GM15510 (cell line): ENCODE measurements at regions not wholly inside any gene's neighbourhood (a gene's known extent, or its start where the extent isn't known, plus 50 kb on each side); places are given as distances from the start of the nearest gene placed in this dataset.

Experiments used
- POLR2A ChIP-seq: IDR thresholded peaks from 3 replicates; pipeline ENCODE4 v1.6.1; 2011; ENCODE audit warnings: borderline replicate concordance; ENCODE audit not compliant: insufficient read length; ENCODE audit errors: extremely low read depth

DNA sequence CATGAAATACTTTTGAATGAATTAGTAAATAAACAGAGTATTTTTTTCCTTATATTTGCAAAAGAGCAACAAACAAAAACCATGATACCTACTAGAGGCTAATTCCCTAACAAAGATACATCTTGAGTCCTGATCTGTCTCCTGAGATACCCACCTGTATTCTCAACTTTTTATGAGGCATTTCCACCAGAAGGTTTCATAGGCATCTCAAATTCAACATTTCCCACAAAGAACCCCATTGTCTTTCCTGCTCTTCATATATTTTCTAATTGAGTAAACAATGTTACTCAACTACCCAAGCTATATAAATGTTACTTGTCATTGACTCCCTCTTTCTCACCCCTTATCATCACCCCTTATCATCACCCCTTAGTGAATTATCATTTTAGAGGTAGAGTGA, 119.4 kb upstream of the RAI14 start:
- no peak for TF ChIP-seq POLR2A

DNA sequence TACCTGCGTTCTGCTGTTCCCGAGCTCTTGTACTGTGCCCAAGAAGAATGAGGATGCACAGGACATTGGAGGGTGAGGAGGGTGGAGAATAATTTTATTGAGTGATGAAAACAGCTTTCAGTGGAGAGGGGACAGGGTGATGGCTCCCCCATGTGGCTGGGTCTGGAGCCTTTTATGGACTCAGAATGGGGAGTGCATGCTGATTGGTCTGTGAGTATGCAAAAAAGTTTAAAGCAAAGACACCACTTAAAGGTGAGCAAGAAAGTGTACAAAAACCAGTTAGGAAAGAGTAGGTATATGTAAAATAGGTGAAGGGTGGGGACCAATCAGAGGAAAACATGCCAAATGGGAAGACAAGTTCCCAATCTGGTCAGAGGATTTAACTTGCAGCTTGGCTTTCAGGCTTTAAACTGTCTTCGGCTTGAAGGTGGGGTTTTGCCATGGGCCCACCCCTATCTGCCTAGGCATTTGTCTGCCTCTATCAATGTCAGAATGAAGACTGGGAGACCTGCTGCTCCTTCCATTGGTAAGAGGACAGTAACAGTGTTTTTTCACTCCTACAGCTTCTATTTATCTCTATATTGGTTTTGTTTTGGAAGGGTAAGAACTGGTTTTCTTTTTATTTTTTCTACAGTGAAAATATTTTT, 118.0 kb upstream of the RAI14 start:
- no peak for TF ChIP-seq POLR2A

DNA sequence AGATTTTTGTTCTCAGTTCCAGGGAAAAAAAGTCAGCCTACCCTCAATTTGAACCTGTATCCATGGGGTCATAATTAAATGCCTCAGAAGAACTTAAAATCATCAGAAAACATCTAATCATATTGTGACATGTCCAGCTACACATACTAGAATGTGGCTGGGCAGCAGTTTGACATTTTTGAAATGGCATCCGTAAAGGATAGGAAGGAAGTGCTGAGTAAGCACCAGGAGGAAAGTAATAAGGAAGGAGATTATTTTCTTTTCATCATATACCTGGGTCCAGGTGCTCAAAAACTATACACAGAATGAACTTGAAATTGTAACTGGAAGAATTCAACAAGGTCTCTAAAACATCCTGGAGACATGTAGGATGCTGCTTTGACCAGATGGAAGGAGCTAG, 116.9 kb upstream of the RAI14 start:
- no peak for TF ChIP-seq POLR2A

DNA sequence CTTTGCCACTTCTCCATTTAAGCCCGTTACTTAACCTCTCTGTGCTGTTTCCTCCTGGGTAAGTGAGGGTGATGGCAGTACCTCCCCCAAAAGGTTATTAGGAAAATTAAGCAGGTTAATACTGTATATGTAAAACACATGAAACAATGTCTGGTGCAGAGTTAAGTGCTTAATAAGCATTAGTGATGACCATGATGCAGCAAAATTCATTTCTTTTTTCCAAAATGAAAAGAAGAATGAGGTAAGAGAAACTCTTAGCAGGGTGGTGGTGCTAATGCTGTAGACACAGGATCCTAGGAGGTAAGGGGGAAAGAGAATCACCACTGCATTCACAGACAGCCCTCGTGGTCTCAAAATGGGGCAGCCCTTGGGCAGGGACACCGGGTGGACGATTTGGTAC, 115.1 kb upstream of the RAI14 start:
- TF ChIP-seq POLR2A: no peak

DNA sequence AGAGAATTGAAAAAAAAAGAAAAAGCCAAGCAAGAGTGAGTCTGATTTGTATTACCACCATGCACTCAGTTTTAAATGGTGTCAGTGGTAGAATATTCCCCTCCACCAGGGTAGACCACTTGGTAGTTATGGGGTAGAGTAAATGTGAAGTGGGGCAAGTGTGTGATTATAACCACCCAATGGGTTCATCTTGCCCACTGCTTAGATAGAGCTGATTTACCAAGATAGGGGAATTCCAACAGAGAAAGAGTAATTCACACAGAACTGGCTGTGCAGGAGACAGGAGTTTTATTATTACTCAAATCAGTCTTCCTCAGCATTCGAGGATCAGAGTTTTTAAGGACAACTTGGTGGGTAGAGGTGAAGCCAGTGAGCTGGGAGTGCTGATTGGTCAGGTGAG, 113.3 kb upstream of the RAI14 start:
- no peak for TF ChIP-seq POLR2A

DNA sequence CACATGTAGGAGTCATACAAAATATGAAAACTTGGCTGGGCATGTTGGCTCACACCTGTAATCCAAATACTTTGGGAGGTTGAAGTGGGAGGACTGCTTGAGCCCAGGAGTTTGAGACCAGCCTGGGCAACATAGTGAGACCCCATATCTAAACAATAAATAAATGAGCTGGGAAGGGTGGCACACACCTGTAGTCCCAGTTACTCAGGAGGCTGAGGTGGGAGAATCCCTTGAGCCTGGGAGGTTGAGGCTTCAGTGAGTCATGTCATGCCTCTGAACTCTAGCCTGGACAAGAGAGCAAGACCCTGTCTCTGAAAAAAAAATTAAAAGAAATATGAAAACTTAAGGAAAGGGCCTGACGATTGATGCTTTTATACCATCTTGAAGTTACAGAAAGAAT, 112.4 kb upstream of the RAI14 start:
- no peak for TF ChIP-seq POLR2A

DNA sequence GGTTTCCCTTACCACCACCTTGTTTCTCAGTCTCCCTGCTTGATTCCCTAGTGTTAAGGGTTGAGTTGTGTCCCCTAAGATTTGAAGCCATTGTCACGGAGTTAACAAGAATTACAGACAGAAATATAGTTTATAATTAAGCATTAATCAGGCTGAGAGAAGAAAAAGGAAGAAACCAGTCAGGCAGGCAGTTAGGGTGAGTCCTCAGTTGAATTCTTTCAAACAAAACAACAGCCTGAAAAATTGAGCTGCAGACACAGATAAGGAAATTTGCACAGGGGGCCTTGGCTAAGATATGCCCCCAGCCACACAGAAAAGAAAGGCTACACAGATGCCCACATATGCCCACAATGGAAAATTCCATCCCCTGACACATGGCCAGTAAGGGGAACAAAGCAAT, 111.7 kb upstream of the RAI14 start:
- TF ChIP-seq POLR2A: no peak

DNA sequence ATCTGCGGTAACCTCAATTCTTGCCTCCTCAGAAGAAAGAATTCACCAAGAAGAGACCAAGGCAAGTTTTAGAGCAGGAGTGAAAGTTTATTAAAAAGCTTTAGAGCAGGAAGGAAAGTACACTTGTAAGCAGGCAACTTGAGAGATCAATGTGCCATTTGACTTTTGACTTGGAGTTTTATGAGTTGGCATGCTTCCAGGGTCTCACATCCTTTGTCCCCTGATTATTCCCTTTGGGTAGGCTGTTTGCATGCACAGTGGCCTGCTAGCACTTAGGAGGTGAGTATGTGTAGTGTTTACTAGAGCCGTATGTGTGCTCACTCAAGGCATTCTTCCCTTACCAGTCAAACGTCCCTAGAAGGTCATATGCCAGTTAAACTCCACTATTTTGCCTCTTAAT, 111.0 kb upstream of the RAI14 start:
- no peak for TF ChIP-seq POLR2A

DNA sequence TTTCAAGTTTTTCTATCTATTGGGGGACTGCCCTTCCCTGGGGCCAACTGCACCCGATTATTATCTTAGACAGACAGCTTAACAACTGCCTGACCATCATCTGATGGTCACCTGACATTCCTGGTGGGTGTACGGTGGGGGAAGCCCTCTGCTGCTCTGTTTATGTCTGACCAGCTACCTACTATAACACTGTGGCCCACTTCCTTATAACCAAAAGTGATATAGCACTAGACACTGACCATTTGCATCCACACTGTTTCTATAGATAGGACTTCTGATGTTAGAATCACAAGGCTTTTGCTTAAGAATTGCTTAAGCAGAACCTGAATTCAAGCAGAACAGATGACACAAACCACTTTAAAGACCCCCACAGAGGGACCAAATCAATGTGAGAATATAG, 110.5 kb upstream of the RAI14 start:
- TF ChIP-seq POLR2A: no peak

DNA sequence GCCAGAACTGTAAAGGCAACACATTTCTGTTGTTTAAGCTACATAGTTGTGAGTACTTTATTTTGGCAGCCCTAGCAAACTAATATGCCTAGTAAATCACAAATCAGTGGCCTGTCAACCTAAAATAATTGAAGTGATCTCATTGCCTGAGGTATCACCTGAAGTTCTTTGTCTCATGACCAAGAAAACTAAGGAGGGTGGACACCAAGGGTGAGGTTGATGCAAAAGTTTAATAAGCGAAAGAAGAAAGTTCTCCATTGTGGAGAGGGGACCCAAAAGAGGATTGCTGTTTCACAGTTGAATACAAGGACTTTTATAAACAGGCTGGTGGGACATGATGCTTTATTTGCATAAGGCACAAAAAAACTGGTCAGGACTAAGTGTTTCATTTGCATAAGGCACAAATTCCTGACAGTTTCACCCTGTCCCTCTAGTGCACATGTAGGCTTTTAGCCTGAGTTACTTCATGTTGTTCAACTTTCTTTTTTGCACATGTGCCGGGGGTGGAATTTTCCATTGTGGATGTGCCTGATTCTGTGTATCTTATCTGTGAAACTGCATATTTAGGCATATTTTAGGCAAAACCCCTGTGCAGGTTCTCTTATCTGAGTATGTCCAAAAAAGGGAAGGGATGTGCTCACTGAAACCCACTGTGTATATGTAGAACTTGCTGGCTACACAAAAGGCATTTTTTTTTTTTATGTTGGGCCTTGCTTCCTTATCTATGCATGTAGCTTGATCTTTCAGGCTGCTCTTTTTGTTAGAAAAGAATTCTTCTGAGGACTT, 108.6 kb upstream of the RAI14 start:
- no peak for TF ChIP-seq POLR2A

DNA sequence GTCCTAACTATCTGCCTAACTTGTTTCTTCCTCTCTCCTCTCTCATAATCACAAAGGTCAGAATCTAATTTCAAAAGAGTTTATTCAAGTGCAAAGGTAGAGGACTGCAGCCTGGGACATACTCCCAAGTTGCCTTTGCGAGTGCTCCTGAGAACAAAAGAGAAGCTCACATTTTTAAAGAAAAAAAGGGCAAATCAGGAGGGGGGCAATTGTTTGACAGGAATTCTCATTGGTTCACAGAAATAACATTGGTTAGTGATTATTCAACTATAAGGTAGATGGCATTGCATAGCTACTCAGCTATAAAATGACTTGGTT, 108.1 kb upstream of the RAI14 start:
- no peak for TF ChIP-seq POLR2A

DNA sequence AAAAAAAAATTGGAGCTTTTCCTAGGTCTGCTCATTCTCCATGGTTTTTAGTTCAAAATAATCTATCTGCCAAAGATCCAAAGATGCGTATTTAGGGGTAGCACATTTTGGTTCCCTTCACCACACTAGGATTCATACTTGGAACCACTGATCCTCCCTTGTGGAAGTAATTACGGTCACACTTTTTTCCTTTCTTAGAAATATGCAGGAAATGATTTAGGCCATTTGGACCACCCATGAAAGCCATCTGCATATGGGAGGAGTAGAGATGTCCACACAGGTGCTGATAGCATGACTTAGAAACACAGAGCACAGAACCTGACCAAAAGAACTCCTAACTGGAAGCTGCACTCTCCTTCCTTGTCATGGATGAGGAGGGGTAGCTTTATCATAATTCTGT, 105.9 kb upstream of the RAI14 start:
- TF ChIP-seq POLR2A: no peak

DNA sequence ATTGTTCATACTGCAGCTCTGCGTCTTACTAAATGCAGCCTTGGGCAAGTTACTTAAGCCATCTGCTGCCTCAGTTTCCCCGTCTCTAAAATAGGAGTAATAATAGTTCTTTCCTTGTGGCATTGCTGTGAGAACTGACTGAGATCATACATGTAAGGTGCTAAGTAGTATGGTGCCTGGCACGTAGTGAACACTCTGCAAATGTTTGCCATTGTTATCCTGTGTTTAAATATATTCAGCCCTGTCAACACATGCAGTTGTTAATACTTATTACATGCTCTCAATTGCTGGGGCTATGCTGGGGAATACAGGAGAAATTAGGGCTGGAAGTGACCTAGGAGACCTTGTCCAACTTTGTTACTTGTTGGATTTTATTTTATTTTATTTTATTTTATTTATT, 105.2 kb upstream of the RAI14 start:
- TF ChIP-seq POLR2A: no peak

DNA sequence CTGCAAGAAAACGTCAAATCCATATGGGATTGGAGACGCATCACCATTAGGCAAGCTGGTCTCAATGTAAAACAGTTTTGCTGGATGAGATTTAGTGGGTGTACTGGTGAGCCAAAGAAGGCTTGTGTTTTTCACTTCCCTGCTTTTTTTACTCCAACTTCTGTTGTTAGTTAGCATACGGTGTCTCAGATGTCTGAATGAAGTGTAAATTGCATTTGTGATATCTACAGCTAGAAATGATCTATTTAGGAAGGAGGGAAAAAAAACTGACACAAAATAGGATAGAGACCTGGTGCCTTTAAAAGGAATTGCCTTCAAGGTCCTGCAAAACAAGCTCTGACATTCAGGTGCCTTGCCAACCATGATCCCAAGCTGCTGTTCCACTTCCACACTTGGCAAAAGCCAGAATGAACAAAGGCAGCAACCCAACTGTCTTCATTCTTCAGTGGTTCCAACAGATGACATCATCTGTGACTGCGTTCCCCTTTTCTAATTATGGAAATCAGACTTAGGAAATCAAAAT, 104.2 kb upstream of the RAI14 start:
- no peak for TF ChIP-seq POLR2A

DNA sequence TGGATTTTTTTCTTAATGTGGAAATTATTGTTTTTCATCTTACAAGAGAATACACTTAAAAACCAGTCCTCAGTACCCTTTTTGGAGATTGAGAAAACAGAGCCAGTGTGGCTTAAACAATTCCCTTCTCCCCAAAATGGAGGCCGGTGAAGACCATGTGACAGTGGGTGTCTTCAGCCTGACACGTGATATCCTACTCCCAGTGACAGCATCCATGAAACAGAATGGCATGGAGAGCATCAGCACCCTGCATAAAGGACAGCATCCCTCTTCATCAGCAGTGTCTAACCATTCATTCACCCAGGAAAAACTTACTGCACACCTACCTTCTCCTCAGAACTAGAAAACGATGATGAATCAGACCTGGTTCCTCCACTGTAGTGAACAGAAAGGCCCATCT, 103.4 kb upstream of the RAI14 start:
- TF ChIP-seq POLR2A: no peak

DNA sequence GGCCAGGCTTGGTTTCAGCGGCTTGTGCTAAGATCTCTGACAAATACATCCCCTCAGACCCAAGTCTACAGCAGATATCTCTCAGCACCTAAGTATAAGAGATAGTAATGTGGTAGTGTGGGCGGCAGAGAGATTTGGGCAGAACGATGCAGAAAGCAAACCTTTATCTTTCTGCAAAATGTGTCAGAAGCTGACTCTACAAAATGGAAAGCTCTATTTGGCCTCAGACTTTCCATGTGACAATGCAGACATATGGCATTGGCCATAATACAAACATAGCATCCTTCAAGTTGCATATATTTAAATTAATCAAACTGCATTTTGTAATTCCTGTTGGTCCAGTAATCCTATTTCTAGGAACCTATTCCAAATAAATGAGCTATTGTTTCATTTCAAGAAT, 102.5 kb upstream of the RAI14 start:
- no peak for TF ChIP-seq POLR2A
